ENCODE measurements at regions not wholly inside any gene's neighbourhood (a gene's known extent, or its start where the extent isn't known, plus 50 kb on each side); places are given as distances from the start of the nearest gene placed in this dataset.

DNA sequence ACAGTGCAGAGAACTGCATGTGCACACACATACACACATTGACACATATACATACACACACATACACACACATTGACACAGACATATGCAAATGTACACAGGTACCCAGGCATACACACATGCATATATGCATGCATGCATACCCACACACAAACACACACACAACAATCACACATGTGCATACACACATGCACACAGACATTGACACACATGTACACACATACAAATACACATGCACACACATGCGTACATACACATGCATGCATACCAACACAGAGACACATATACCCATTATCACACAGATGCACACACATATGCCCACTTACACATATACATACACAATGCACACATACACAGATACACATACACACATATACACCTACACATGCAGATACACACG, 299.6 kb upstream of the ADCY2 start:
- no peaks in the 10 kb centered on the region for H3K27me3 ChIP-seq (ENCODE audit: control insufficient read depth in 4 of 4, insufficient read depth in 4 of 4, low read length in 3 of 4)
- DNase-seq (ENCODE audit: low spot score), result no peak
- no peak overlapping the region for H3K27ac ChIP-seq (ENCODE audit: low read depth in 1 of 2, low read length in 2 of 2)
- no peaks in the 10 kb centered on the region for H3K4me1 ChIP-seq (ENCODE audit: control insufficient read depth in 4 of 4, insufficient read depth in 4 of 4, low read length in 3 of 4)
- TF ChIP-seq FOXA1 (IDR thresholded peaks at IDR 0.05) (no peak), FOXA2 (IDR thresholded peaks at IDR 0.05) (no peak), EGR1 (IDR thresholded peaks at IDR 0.05; ENCODE audit: low read depth in 2 of 2) (no peak), RAD21 (IDR thresholded peaks at IDR 0.05) (no peak), GABPA (IDR thresholded peaks at IDR 0.05 in 1 of 2, conservative IDR thresholded peaks at IDR 0.05 in 1 of 2) (no peak), RXRA (IDR thresholded peaks at IDR 0.05) (no peak), JUND (IDR thresholded peaks at IDR 0.05) (no peak), SP1 (IDR thresholded peaks at IDR 0.05) (no peak), TAF1 (conservative IDR thresholded peaks at IDR 0.05) (no peak), NR2F2 (IDR thresholded peaks at IDR 0.05) (no peak), YY1 (IDR thresholded peaks at IDR 0.05) (no peak), HNF4G (IDR thresholded peaks at IDR 0.05) (no peak), HNF4A (conservative IDR thresholded peaks at IDR 0.05) (no peak)
- TF ChIP-seq, protein P1, sequence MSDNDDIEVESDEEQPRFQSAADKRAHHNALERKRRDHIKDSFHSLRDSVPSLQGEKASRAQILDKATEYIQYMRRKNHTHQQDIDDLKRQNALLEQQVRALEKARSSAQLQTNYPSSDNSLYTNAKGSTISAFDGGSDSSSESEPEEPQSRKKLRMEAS (IDR thresholded peaks at IDR 0.05), result no peak
- TF ChIP-seq, protein P2, sequence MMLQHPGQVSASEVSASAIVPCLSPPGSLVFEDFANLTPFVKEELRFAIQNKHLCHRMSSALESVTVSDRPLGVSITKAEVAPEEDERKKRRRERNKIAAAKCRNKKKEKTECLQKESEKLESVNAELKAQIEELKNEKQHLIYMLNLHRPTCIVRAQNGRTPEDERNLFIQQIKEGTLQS (IDR thresholded peaks at IDR 0.05), result no peak
- TF ChIP-seq, protein P3, sequence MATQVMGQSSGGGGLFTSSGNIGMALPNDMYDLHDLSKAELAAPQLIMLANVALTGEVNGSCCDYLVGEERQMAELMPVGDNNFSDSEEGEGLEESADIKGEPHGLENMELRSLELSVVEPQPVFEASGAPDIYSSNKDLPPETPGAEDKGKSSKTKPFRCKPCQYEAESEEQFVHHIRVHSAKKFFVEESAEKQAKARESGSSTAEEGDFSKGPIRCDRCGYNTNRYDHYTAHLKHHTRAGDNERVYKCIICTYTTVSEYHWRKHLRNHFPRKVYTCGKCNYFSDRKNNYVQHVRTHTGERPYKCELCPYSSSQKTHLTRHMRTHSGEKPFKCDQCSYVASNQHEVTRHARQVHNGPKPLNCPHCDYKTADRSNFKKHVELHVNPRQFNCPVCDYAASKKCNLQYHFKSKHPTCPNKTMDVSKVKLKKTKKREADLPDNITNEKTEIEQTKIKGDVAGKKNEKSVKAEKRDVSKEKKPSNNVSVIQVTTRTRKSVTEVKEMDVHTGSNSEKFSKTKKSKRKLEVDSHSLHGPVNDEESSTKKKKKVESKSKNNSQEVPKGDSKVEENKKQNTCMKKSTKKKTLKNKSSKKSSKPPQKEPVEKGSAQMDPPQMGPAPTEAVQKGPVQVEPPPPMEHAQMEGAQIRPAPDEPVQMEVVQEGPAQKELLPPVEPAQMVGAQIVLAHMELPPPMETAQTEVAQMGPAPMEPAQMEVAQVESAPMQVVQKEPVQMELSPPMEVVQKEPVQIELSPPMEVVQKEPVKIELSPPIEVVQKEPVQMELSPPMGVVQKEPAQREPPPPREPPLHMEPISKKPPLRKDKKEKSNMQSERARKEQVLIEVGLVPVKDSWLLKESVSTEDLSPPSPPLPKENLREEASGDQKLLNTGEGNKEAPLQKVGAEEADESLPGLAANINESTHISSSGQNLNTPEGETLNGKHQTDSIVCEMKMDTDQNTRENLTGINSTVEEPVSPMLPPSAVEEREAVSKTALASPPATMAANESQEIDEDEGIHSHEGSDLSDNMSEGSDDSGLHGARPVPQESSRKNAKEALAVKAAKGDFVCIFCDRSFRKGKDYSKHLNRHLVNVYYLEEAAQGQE (IDR thresholded peaks at IDR 0.05), result no peak
- TF ChIP-seq, protein P4, sequence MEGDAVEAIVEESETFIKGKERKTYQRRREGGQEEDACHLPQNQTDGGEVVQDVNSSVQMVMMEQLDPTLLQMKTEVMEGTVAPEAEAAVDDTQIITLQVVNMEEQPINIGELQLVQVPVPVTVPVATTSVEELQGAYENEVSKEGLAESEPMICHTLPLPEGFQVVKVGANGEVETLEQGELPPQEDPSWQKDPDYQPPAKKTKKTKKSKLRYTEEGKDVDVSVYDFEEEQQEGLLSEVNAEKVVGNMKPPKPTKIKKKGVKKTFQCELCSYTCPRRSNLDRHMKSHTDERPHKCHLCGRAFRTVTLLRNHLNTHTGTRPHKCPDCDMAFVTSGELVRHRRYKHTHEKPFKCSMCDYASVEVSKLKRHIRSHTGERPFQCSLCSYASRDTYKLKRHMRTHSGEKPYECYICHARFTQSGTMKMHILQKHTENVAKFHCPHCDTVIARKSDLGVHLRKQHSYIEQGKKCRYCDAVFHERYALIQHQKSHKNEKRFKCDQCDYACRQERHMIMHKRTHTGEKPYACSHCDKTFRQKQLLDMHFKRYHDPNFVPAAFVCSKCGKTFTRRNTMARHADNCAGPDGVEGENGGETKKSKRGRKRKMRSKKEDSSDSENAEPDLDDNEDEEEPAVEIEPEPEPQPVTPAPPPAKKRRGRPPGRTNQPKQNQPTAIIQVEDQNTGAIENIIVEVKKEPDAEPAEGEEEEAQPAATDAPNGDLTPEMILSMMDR (IDR thresholded peaks at IDR 0.05; ENCODE audit: low read depth, low read length, missing input control), result no peak
- TF ChIP-seq, protein P5, sequence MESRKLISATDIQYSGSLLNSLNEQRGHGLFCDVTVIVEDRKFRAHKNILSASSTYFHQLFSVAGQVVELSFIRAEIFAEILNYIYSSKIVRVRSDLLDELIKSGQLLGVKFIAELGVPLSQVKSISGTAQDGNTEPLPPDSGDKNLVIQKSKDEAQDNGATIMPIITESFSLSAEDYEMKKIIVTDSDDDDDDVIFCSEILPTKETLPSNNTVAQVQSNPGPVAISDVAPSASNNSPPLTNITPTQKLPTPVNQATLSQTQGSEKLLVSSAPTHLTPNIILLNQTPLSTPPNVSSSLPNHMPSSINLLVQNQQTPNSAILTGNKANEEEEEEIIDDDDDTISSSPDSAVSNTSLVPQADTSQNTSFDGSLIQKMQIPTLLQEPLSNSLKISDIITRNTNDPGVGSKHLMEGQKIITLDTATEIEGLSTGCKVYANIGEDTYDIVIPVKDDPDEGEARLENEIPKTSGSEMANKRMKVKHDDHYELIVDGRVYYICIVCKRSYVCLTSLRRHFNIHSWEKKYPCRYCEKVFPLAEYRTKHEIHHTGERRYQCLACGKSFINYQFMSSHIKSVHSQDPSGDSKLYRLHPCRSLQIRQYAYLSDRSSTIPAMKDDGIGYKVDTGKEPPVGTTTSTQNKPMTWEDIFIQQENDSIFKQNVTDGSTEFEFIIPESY (IDR thresholded peaks at IDR 0.05), result no peak
- no peaks in the 10 kb centered on the region for H3K36me3 ChIP-seq (ENCODE audit: control insufficient read depth in 4 of 4, insufficient read depth in 3 of 4, low read depth in 1 of 4, low read length in 3 of 4)
- no peaks in the 10 kb centered on the region for H3K9me3 ChIP-seq (ENCODE audit: control insufficient read depth in 4 of 4, low read length in 3 of 4)
- 74% methylated on average over 2 of the region's 2 CpGs for WGBS
- no peak overlapping the region for H3K4me3 ChIP-seq (ENCODE audit: low read depth in 1 of 3, low read length in 3 of 3)
- no peak overlapping the region for H3K9ac ChIP-seq (ENCODE audit: low read depth in 1 of 2, low read length in 2 of 2)

Data from liver (tissue), 8 donors.